HG03280 (cell line): ENCODE measurements at regions not wholly inside any gene's neighbourhood (a gene's known extent, or its start where the extent isn't known, plus 50 kb on each side); places are given as distances from the start of the nearest gene placed in this dataset.

ENCODE experiments used
- ATAC-seq: cut with Tn5 transposase; IDR thresholded peaks from one replicate; pipeline ENCODE4 v1.9.1; 2021; ENCODE audit warnings: mild to moderate bottlenecking, moderate library complexity; ENCODE audit not compliant: unreplicated experiment

GRCh38 chr5:31049936-31050704 is 143.4 kb upstream of the CDH6 start:
- no peak for ATAC-seq

- no peak for ATAC-seq
Observed at GRCh38 chr5:31049461-31049860, 144.0 kb upstream of the CDH6 start.

GRCh38 chr5:31048282-31049270 is 144.9 kb upstream of the CDH6 start:
- no peak for ATAC-seq

- no peak for ATAC-seq
Observed at GRCh38 chr5:31047621-31048020, 145.9 kb upstream of the CDH6 start.

- ATAC-seq, result no peak
Observed at GRCh38 chr5:31047007-31047406, 146.5 kb upstream of the CDH6 start.

GRCh38 chr5:31036411-31036810 is 157.1 kb upstream of the CDH6 start:
- ATAC-seq, result no peak

GRCh38 chr5:31033295-31033694 is 160.2 kb upstream of the CDH6 start:
- ATAC-seq, result no peak

- no peak for ATAC-seq
Observed at GRCh38 chr5:31029925-31030324, 163.6 kb upstream of the CDH6 start.

- no peak for ATAC-seq
Observed at GRCh38 chr5:31027721-31028120, 165.8 kb upstream of the CDH6 start.

- no peak for ATAC-seq
Observed at GRCh38 chr5:31023105-31023504, 170.4 kb upstream of the CDH6 start.

GRCh38 chr5:31021181-31021624 is 172.3 kb upstream of the CDH6 start:
- ATAC-seq, result no peak

GRCh38 chr5:31008231-31008630 is 185.3 kb upstream of the CDH6 start:
- no peak for ATAC-seq

- ATAC-seq, result no peak
Observed at GRCh38 chr5:31007672-31008071, 185.8 kb upstream of the CDH6 start.

GRCh38 chr5:31000287-31000686 is 193.2 kb upstream of the CDH6 start:
- no peak for ATAC-seq

GRCh38 chr5:30997681-30998080 is 195.8 kb upstream of the CDH6 start:
- no peak for ATAC-seq

GRCh38 chr5:30994902-30995301 is 198.6 kb upstream of the CDH6 start:
- ATAC-seq, result no peak

- no peak for ATAC-seq
Observed at GRCh38 chr5:30994176-30994575, 199.3 kb upstream of the CDH6 start.

GRCh38 chr5:30991462-30991861 is 202.0 kb upstream of the CDH6 start:
- ATAC-seq, result no peak

GRCh38 chr5:30981576-30981975 is 211.9 kb upstream of the CDH6 start:
- ATAC-seq, result no peak

- ATAC-seq, result no peak
Observed at GRCh38 chr5:30968971-30969370, 224.5 kb upstream of the CDH6 start.

- no peak for ATAC-seq
Observed at GRCh38 chr5:30960036-30960435, 233.4 kb upstream of the CDH6 start.

GRCh38 chr5:30959238-30959637 is 234.2 kb upstream of the CDH6 start:
- no peak for ATAC-seq
